ENCODE measurements at regions not wholly inside any gene's neighbourhood (a gene's known extent, or its start where the extent isn't known, plus 50 kb on each side); places are given as distances from the start of the nearest gene placed in this dataset.

DNA sequence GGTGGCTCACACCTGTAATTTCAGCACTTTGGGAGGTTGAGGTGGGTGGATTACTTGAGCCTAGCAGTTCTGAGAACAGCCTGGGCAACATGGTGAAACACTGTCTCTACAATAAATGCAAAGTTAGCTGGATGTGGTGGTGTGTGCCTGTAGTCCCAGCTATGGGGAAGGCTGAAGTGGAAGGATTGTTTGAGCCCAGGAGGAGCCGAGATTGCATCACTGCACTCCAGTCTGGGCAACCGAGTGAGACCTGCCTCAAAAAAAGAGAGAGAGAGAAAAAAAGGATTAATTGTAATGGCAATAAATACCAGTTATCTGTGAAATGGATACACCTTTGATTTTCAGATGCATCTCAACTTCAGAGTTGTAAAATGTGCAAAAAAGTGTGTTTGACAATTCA is 58.8 kb downstream of the SPRY1 start:
- Histone ChIP-seq H3K27ac (no peak overlapping the region), H3K4me3 (no peak overlapping the region), H3K4me1 (peaks cover 0 to 5% (median 0%) of the 10 kb centered on the region in 4 donors), H3K27me3 (no peaks in the 10 kb centered on the region), H3K9me3 (no peaks in the 10 kb centered on the region), H3K36me3 (no peaks in the 10 kb centered on the region)
- WGBS, 2 donors: 48 to 91% methylated on average over 2 of the region's 2 CpGs
- no peak for DNase-seq
- intact Hi-C loops (cut with DNase I): no loop called here
- TF ChIP-seq POLR2A (IDR thresholded peaks at IDR 0.05): no peak
- no peak for TF ChIP-seq EP300 (IDR thresholded peaks at IDR 0.05)
- TF ChIP-seq CTCF (IDR thresholded peaks at IDR 0.05): no peak
- TF ChIP-seq POLR2AphosphoS5 (IDR thresholded peaks at IDR 0.05): no peak

- intact Hi-C loops (cut with DNase I): no loop called here
- H3K27me3 ChIP-seq: no peaks in the 10 kb centered on the region
- TF ChIP-seq POLR2A (IDR thresholded peaks at IDR 0.05) (no peak), EP300 (IDR thresholded peaks at IDR 0.05) (no peak), POLR2AphosphoS5 (IDR thresholded peaks at IDR 0.05) (no peak), CTCF (IDR thresholded peaks at IDR 0.05) (no peak)
- no peak overlapping the region for H3K27ac ChIP-seq
- H3K36me3 ChIP-seq: no peaks in the 10 kb centered on the region
- 65 to 88% methylated on average over 3 of the region's 3 CpGs for WGBS, 2 donors
- no peaks in the 10 kb centered on the region for H3K4me1 ChIP-seq
- no peak overlapping the region for H3K4me3 ChIP-seq
- no peaks in the 10 kb centered on the region for H3K9me3 ChIP-seq
- no peak for DNase-seq
Measured at GRCh38 chr4:123462007-123462406, 65.4 kb downstream of the SPRY1 start.

DNA sequence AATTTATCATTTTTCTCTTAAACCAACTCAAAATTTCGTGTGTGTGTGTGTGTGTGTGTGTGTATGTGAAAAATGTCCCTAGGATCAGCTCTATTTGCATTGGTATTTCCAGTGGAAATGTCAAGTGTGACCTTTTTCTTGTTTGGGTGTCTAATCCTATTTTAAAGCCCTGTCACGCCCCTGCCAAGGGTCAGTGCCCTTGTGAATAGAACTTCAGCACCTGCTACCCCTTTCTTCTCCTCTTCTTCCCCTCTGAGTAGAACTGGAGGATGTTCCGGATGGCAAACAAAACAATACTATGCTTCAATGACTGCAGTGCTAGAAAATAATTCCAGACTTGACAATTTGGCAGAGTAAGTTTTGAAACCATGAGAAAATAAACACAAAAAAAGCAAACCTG is 67.3 kb downstream of the SPRY1 start:
- Histone ChIP-seq H3K36me3 (no peaks in the 10 kb centered on the region), H3K4me1 (no peaks in the 10 kb centered on the region), H3K27me3 (no peaks in the 10 kb centered on the region), H3K27ac (no peak overlapping the region), H3K9me3 (no peaks in the 10 kb centered on the region), H3K4me3 (no peak overlapping the region)
- 64 to 75% methylated on average over 3 of the region's 3 CpGs for WGBS, 2 donors
- DNase-seq: no peak
- TF ChIP-seq EP300 (IDR thresholded peaks at IDR 0.05) (no peak), POLR2A (IDR thresholded peaks at IDR 0.05) (no peak), POLR2AphosphoS5 (IDR thresholded peaks at IDR 0.05) (no peak), CTCF (IDR thresholded peaks at IDR 0.05) (no peak)
- intact Hi-C loops (cut with DNase I): no loop called here

GRCh38 chr4:123465416-123465815 is 68.8 kb downstream of the SPRY1 start:
- intact Hi-C loops (cut with DNase I): no loop called here
- no peak for DNase-seq
- WGBS, 2 donors: 70 to 90% methylated on average over 6 of the region's 6 CpGs

More at GRCh38 chr4:123465416-123465815, 68.8 kb downstream of the SPRY1 start:
- TF ChIP-seq CTCF (IDR thresholded peaks at IDR 0.05) (no peak), POLR2A (IDR thresholded peaks at IDR 0.05) (no peak), EP300 (IDR thresholded peaks at IDR 0.05) (no peak), POLR2AphosphoS5 (IDR thresholded peaks at IDR 0.05) (no peak)
- no peak overlapping the region for H3K4me3 ChIP-seq
- no peaks in the 10 kb centered on the region for H3K9me3 ChIP-seq
- H3K27me3 ChIP-seq: no peaks in the 10 kb centered on the region
- no peaks in the 10 kb centered on the region for H3K4me1 ChIP-seq
- no peaks in the 10 kb centered on the region for H3K36me3 ChIP-seq
- H3K27ac ChIP-seq: no peak overlapping the region

Data from sigmoid colon (tissue), 6 donors.